IMR-90 (cell line): ENCODE measurements at regions not wholly inside any gene's neighbourhood (a gene's known extent, or its start where the extent isn't known, plus 50 kb on each side); places are given as distances from the start of the nearest gene placed in this dataset.

Experiments used
- ATAC-seq: fragments of 200-7000 bp; cut with Tn5 transposase; 2 replicates; pipeline ENCODE4 v1.9.1; 2020; ENCODE audit warnings: low read depth, mild to moderate bottlenecking, moderate library complexity
- BruUV-seq: library from RNA; stranded (reverse); fragments of 400-500 nt; replicated peaks from 2 replicates; lab custom pipeline; 2021; lab: Mats Ljungman, UMichigan
- CTCF ChIA-PET: fragments of 300-600 bp; formaldehyde crosslinking; extraction: SDS; loops from one replicate; lab custom pipeline; 2021; ENCODE audit warnings: antibody characterized with exemption; lab: Yijun Ruan, JAX
- POLR2A ChIA-PET: fragments of 300-600 bp; sonication (Branson Sonifier 250); formaldehyde crosslinking; loops from one replicate; lab custom pipeline; 2022; ENCODE audit warnings: antibody characterized with exemption; ENCODE audit not compliant: unreplicated experiment; lab: Charles Lee
- DNase-seq: peaks from one replicate; pipeline ENCODE4 v3.0.0; 2013
- H2AFZ ChIP-seq: replicated peaks from 2 replicates; pipeline ENCODE3; 2013; ENCODE audit warnings: low read length, mild to moderate bottlenecking; ENCODE audit not compliant: poor library complexity
- H2AK5ac ChIP-seq: 2 replicates; pipeline ENCODE4 v1.6.1; 2013; ENCODE audit warnings: low read depth, low read length, inconsistent platforms
- H2AK9ac ChIP-seq: replicated peaks from 2 replicates; pipeline ENCODE3; 2013; ENCODE audit warnings: mild to moderate bottlenecking, low read depth, low read length, moderate library complexity; ENCODE audit not compliant: poor library complexity
- H2BK120ac ChIP-seq: 2 replicates; pipeline ENCODE4 v1.6.1; 2013; ENCODE audit warnings: low read depth, low read length, inconsistent platforms
- H2BK15ac ChIP-seq: 3 replicates; pipeline ENCODE4 v1.6.1; 2013; ENCODE audit warnings: low read depth, low read length, inconsistent platforms
- H2BK20ac ChIP-seq: 2 replicates; pipeline ENCODE4 v1.6.1; 2013; ENCODE audit warnings: low read depth, mild to moderate bottlenecking, inconsistent platforms, low read length, moderate library complexity
- H2BK5ac ChIP-seq: 2 replicates; pipeline ENCODE4 v1.6.1; 2013; ENCODE audit warnings: mild to moderate bottlenecking, low read depth, low read length, inconsistent platforms; ENCODE audit not compliant: poor library complexity, severe bottlenecking
- H3K14ac ChIP-seq: replicated peaks from 2 replicates; pipeline ENCODE4 v1.6.1; 2013; ENCODE audit warnings: low read depth, low read length, inconsistent platforms
- H3K18ac ChIP-seq: 2 replicates; pipeline ENCODE4 v1.6.1; 2013; ENCODE audit warnings: low read depth, low read length, control low read depth
- H3K23ac ChIP-seq: 2 replicates; pipeline ENCODE4 v1.6.1; 2013; ENCODE audit warnings: low read depth, low read length, inconsistent platforms
- H3K27ac ChIP-seq: 2 replicates; pipeline ENCODE4 v1.5.1; 2013; ENCODE audit warnings: mild to moderate bottlenecking, control low read depth, low read length; ENCODE audit not compliant: insufficient read depth
- H3K27me3 ChIP-seq: 2 replicates; pipeline ENCODE4 v1.6.1; 2013; ENCODE audit warnings: low read length; ENCODE audit not compliant: control insufficient read depth, insufficient read depth
- H3K36me3 ChIP-seq: 2 replicates; pipeline ENCODE4 v1.6.1; 2013; ENCODE audit warnings: low read length, mixed read lengths; ENCODE audit not compliant: control insufficient read depth, insufficient read depth
- H3K4ac ChIP-seq: 2 replicates; pipeline ENCODE4 v1.6.1; 2013; ENCODE audit warnings: low read depth, low read length, inconsistent platforms
- H3K4me1 ChIP-seq: 2 replicates; pipeline ENCODE4 v1.6.1; 2013; ENCODE audit warnings: low read length, mixed read lengths; ENCODE audit not compliant: control insufficient read depth, insufficient read depth
- H3K4me2 ChIP-seq: 2 replicates; pipeline ENCODE4 v1.6.1; 2013; ENCODE audit warnings: low read depth, mild to moderate bottlenecking, control low read depth, low read length, moderate library complexity
- H3K4me3 ChIP-seq: 2 replicates; pipeline ENCODE4 v1.5.1; 2013; ENCODE audit warnings: low read depth, mild to moderate bottlenecking, control low read depth, low read length, moderate library complexity; ENCODE audit not compliant: insufficient read depth
- H3K56ac ChIP-seq: 2 replicates; pipeline ENCODE4 v1.6.1; 2013; ENCODE audit warnings: low read length, inconsistent platforms; ENCODE audit not compliant: insufficient read depth; ENCODE audit errors: extremely low read depth
- H3K79me1 ChIP-seq, 2 experiments: 2 replicates each; pipeline ENCODE4 v1.6.1; 2013; ENCODE audit warnings: low read length in 2 of 2, inconsistent platforms in 1 of 2, low read depth in 1 of 2
- H3K9ac ChIP-seq: 2 replicates; pipeline ENCODE4 v1.6.1; 2013; ENCODE audit warnings: low read depth, low read length, control low read depth
- H3K9me1 ChIP-seq: 2 replicates; pipeline ENCODE4 v1.6.1; 2013; ENCODE audit warnings: low read length, inconsistent platforms; ENCODE audit not compliant: insufficient read depth
- H3K9me3 ChIP-seq: 2 replicates; pipeline ENCODE4 v1.6.1; 2013; ENCODE audit warnings: low read length; ENCODE audit not compliant: control insufficient read depth, insufficient read depth
- H4K20me1 ChIP-seq: 2 replicates; pipeline ENCODE4 v1.6.1; 2013; ENCODE audit warnings: low read length, inconsistent platforms; ENCODE audit not compliant: insufficient read depth
- H4K5ac ChIP-seq: 2 replicates; pipeline ENCODE4 v1.6.1; 2013; ENCODE audit warnings: mild to moderate bottlenecking, low read depth, low read length, control low read depth
- H4K8ac ChIP-seq, 2 experiments: 2 replicates each; pipeline ENCODE4 v1.6.1; 2013; ENCODE audit warnings: low read depth in 2 of 2, low read length in 2 of 2, control low read depth in 1 of 2, inconsistent platforms in 1 of 2
- H4K91ac ChIP-seq: 2 replicates; pipeline ENCODE4 v1.6.1; 2013; ENCODE audit warnings: low read depth, low read length, inconsistent platforms; ENCODE audit not compliant: insufficient read depth
- BHLHE40 ChIP-seq: fragments of 150-350 bp; IDR thresholded peaks from 2 replicates; pipeline ENCODE4 v1.6.1; 2016; ENCODE audit warnings: mild to moderate bottlenecking, low read depth, low read length
- CEBPB ChIP-seq: IDR thresholded peaks from 2 replicates; pipeline ENCODE4 v1.6.1; 2012; ENCODE audit warnings: low read depth, low read length, improper control_type of control experiment
- CHD1 ChIP-seq: IDR thresholded peaks from 2 replicates; pipeline ENCODE4 v1.6.1; 2012; ENCODE audit warnings: low read depth, low read length, improper control_type of control experiment
- CTCF ChIP-seq: conservative IDR thresholded peaks from 2 replicates; pipeline ENCODE4 v1.5.1; 2012; ENCODE audit warnings: mild to moderate bottlenecking, low read depth, low read length, improper control_type of control experiment
- ELK1 ChIP-seq: fragments of 150-350 bp; IDR thresholded peaks from 2 replicates; pipeline ENCODE4 v1.6.1; 2016; ENCODE audit warnings: low read depth, mild to moderate bottlenecking, low read length, moderate library complexity, borderline replicate concordance
- FOS ChIP-seq: fragments of 150-350 bp; IDR thresholded peaks from 2 replicates; pipeline ENCODE4 v1.6.1; 2016; ENCODE audit warnings: low read depth, low read length
- MAFK ChIP-seq: IDR thresholded peaks from 2 replicates; pipeline ENCODE4 v1.6.1; 2012; ENCODE audit warnings: low read depth, low read length, improper control_type of control experiment
- MAZ ChIP-seq: IDR thresholded peaks from 2 replicates; pipeline ENCODE4 v1.6.1; 2012; ENCODE audit warnings: low read depth, mild to moderate bottlenecking, low read length, improper control_type of control experiment, moderate library complexity, borderline replicate concordance
- MXI1 ChIP-seq: IDR thresholded peaks from 2 replicates; pipeline ENCODE4 v1.6.1; 2012; ENCODE audit warnings: low read depth, mild to moderate bottlenecking, low read length, moderate library complexity, borderline replicate concordance
- NFE2L2 ChIP-seq: fragments of 150-350 bp; IDR thresholded peaks from 2 replicates; pipeline ENCODE4 v1.6.1; 2016; ENCODE audit warnings: low read depth, mild to moderate bottlenecking, low read length
- POLR2A ChIP-seq: IDR thresholded peaks from 2 replicates; pipeline ENCODE4 v1.6.1; 2012; ENCODE audit warnings: mild to moderate bottlenecking, low read depth, low read length
- RAD21 ChIP-seq: IDR thresholded peaks from 2 replicates; pipeline ENCODE4 v1.6.1; 2012; ENCODE audit warnings: low read length, improper control_type of control experiment
- RCOR1 ChIP-seq: IDR thresholded peaks from 2 replicates; pipeline ENCODE4 v1.6.1; 2012; ENCODE audit warnings: mild to moderate bottlenecking, low read length, improper control_type of control experiment; ENCODE audit not compliant: insufficient replicate concordance
- RFX5 ChIP-seq: IDR thresholded peaks from 2 replicates; pipeline ENCODE4 v1.8.0; 2012; ENCODE audit warnings: low read depth, mild to moderate bottlenecking, low read length, moderate library complexity
- SMC3 ChIP-seq: fragments of 150-350 bp; IDR thresholded peaks from 2 replicates; pipeline ENCODE4 v1.6.1; 2016; ENCODE audit warnings: low read depth, mild to moderate bottlenecking, antibody characterized with exemption, low read length, moderate library complexity
- USF2 ChIP-seq: fragments of 150-350 bp; IDR thresholded peaks from 2 replicates; pipeline ENCODE4 v1.6.1; 2017; ENCODE audit warnings: mild to moderate bottlenecking, antibody characterized with exemption, low read length, low read depth
- WGBS, 2 experiments: methylation state at CpG; one replicate each; pipeline versions ENCODE4 v1.1.5 to v1.1.7; 2013; ENCODE audit warnings: missing lambda C conversion rate in 2 of 2; ENCODE audit not compliant: insufficient read length in 1 of 2; ENCODE audit errors: extremely low coverage in 2 of 2; 5-methylcytosine and 5-hydroxymethylcytosine counted together
- dilution Hi-C: fragments of 300-500 bp; cut with HindIII; formaldehyde crosslinking; loops from one replicate; pipeline ENCODE4 v1.14.3; 2018; ENCODE audit warnings: low sequenced_read_pairs; ENCODE audit not compliant: unreplicated experiment
- in situ Hi-C: fragments of 300-500 bp; cut with MboI; formaldehyde crosslinking; loops from 3 replicates; pipeline ENCODE4 v1.14.3; 2019; ENCODE audit warnings: low sequenced_read_pairs, inconsistent platforms, mixed read lengths
- intact Hi-C: fragments of 100-400 bp; cut with micrococcal nuclease; formaldehyde crosslinking; loops from 2 replicates; pipeline ENCODE4 v1.10.0; 2022

GRCh38 chr5:180428598-180428997, 65.6 kb upstream of the CNOT6 start:
- Histone ChIP-seq H4K5ac (no peak overlapping the region), H3K9me1 (no peaks in the 10 kb centered on the region), H4K91ac (no peak overlapping the region), H3K4me3 (no peak overlapping the region), H2BK5ac (no peak overlapping the region), H3K23ac (no peak overlapping the region), H3K9ac (no peak overlapping the region), H2BK15ac (no peak overlapping the region), H3K9me3 (peaks cover 13% of the 10 kb centered on the region), H3K18ac (no peak overlapping the region), H3K27me3 (no peaks in the 10 kb centered on the region), H3K27ac (no peak overlapping the region), H3K36me3 (no peaks in the 10 kb centered on the region), H3K4ac (no peak overlapping the region), H2AK5ac (no peak overlapping the region), H3K4me2 (no peak overlapping the region), H4K20me1 (no peaks in the 10 kb centered on the region), H3K79me1 (no peaks in the 10 kb centered on the region), H2BK120ac (no peak overlapping the region), H4K8ac (no peak overlapping the region), H2AFZ (no peak overlapping the region), H2BK20ac (no peak overlapping the region), H2AK9ac (no peak overlapping the region), H3K14ac (no peak overlapping the region), H3K56ac (no peak overlapping the region), H3K4me1 (no peaks in the 10 kb centered on the region)
- dilution Hi-C loops = no loop called here
- BruUV-seq = no TSS peak
- TF ChIP-seq CEBPB = no peak
- no peak for TF ChIP-seq FOS
- no peak for TF ChIP-seq BHLHE40
- no peak for TF ChIP-seq MXI1
- no peak for TF ChIP-seq MAZ
- no peak for TF ChIP-seq SMC3
- TF ChIP-seq POLR2A = no peak
- no peak for TF ChIP-seq ELK1
- TF ChIP-seq RFX5 = no peak
- no peak for TF ChIP-seq USF2
- no peak for TF ChIP-seq CHD1
- TF ChIP-seq RAD21 = no peak
- no peak for TF ChIP-seq CTCF
- TF ChIP-seq MAFK = no peak
- no peak for TF ChIP-seq RCOR1
- no peak for TF ChIP-seq NFE2L2
- ChIA-PET CTCF (no interaction called here), POLR2A (no interaction called here)
- in situ Hi-C loops = no loop called here
- DNase-seq (no peak), ATAC-seq (no peak)
- 79% methylated on average over 8 of the region's 8 CpGs; no CpG with 5 or more reads in 1 of the 2 experiments for WGBS, 2 experiments
- intact Hi-C loops = no loop called here
